Astrocyte of the cerebellum (primary cell): ENCODE measurements at regions not wholly inside any gene's neighbourhood (a gene's known extent, or its start where the extent isn't known, plus 50 kb on each side); places are given as distances from the start of the nearest gene placed in this dataset.

Experiments used
- DNase-seq: peaks from one replicate; pipeline ENCODE4 v3.0.0-alpha.2; 2011; ENCODE audit warnings: low read depth
- H3K4me3 ChIP-seq: 2 replicates; pipeline ENCODE4 v1.5.1; 2011; ENCODE audit warnings: mild to moderate bottlenecking, low read depth, low read length, moderate library complexity
- CTCF ChIP-seq: IDR thresholded peaks from 2 replicates; pipeline ENCODE4 v1.5.1; 2012; ENCODE audit warnings: low read length, low read depth, moderate library complexity, mild to moderate bottlenecking; ENCODE audit errors: missing control alignments
- in situ Hi-C: cut with HindIII; loops from 2 replicates; pipeline ENCODE4 v1.10.0; 2017; ENCODE audit warnings: low sequenced_read_pairs

- in situ Hi-C loops = no loop called here
- no peak for TF ChIP-seq CTCF
- DNase-seq = no peak
- no peak overlapping the region for H3K4me3 ChIP-seq
Observed at GRCh38 chr15:70423267-70423666, 325.6 kb upstream of the TLE3 start.

- no peak for TF ChIP-seq CTCF
- in situ Hi-C loops = no loop called here
- DNase-seq = no peak
- H3K4me3 ChIP-seq = no peak overlapping the region
Observed at GRCh38 chr15:70422342-70422741, 324.6 kb upstream of the TLE3 start.

- DNase-seq = no peak
- TF ChIP-seq CTCF = no peak
- in situ Hi-C loops = no loop called here
- H3K4me3 ChIP-seq = no peak overlapping the region
Observed at GRCh38 chr15:70420948-70421482, 323.3 kb upstream of the TLE3 start.

- DNase-seq = no peak
- TF ChIP-seq CTCF = no peak
- in situ Hi-C loops = no loop called here
- no peak overlapping the region for H3K4me3 ChIP-seq
Observed at GRCh38 chr15:70420086-70420947, 322.6 kb upstream of the TLE3 start.

GRCh38 chr15:70418943-70419342, 321.2 kb upstream of the TLE3 start:
- in situ Hi-C loops = no loop called here
- H3K4me3 ChIP-seq = no peak overlapping the region
- TF ChIP-seq CTCF = peak; percentile 4
- DNase-seq = no peak

- no peak for TF ChIP-seq CTCF
- no peak for DNase-seq
- in situ Hi-C loops = no loop called here
- no peak overlapping the region for H3K4me3 ChIP-seq
Observed at GRCh38 chr15:70417535-70417934, 319.8 kb upstream of the TLE3 start.
